Tibial artery (tissue), 4 donors: ENCODE measurements at regions not wholly inside any gene's neighbourhood (a gene's known extent, or its start where the extent isn't known, plus 50 kb on each side); places are given as distances from the start of the nearest gene placed in this dataset.

Experiments
- DNase-seq, 2 donors: peaks; one replicate each; pipeline ENCODE4 v3.0.0-alpha.2; 2019
- H3K27ac ChIP-seq, 2 donors: fragments of 200-600 bp; sonication (generic) in 1 of 2; 1 replicate in 1 of 2; 2 replicates in 1 of 2; pipeline ENCODE4 v1.5.1; 2018 to 2019; ENCODE audit warnings: mild to moderate bottlenecking in 1 of 2
- H3K27me3 ChIP-seq, 2 donors: fragments of 200-600 bp; sonication (generic) in 1 of 2; one replicate each; pipeline versions ENCODE4 v1.5.1 to v1.6.0; 2016 to 2019
- H3K36me3 ChIP-seq, 3 donors: fragments of 200-600 bp; sonication (generic) in 2 of 3; one replicate each; pipeline ENCODE4 v1.5.1; 2016 to 2019; ENCODE audit warnings: mild to moderate bottlenecking in 2 of 3
- H3K4me1 ChIP-seq, 4 donors: fragments of 200-600 bp; sonication (generic) in 2 of 4; 1 replicate in 3 of 4; 2 replicates in 1 of 4; pipeline ENCODE4 v1.5.1; 2016 to 2019
- H3K4me3 ChIP-seq, 2 donors: fragments of 200-600 bp; sonication (generic) in 1 of 2; 1 replicate in 1 of 2; 2 replicates in 1 of 2; pipeline ENCODE4 v1.5.1; 2018 to 2019; ENCODE audit warnings: mild to moderate bottlenecking in 2 of 2
- H3K9me3 ChIP-seq, 3 donors: fragments of 200-600 bp; sonication (generic) in 1 of 3; one replicate each; pipeline ENCODE4 v1.5.1; 2016 to 2019
- intact Hi-C: fragments of 100-400 bp; cut with DNase I; formaldehyde crosslinking; loops from one replicate; pipeline ENCODE4 v1.15.0; 2023; ENCODE audit warnings: low total_unique reads
- TF ChIP-seq, protein P1 (sequence below), 2 experiments: fragments of 200-600 bp in 1 of 2; fragments of 450-650 bp in 1 of 2; IDR thresholded peaks; one replicate each; pipeline ENCODE4 v1.5.1; 2017 to 2019; ENCODE audit warnings: antibody characterized with exemption in 2 of 2, mild to moderate bottlenecking in 1 of 2, moderate library complexity in 1 of 2

DNA sequence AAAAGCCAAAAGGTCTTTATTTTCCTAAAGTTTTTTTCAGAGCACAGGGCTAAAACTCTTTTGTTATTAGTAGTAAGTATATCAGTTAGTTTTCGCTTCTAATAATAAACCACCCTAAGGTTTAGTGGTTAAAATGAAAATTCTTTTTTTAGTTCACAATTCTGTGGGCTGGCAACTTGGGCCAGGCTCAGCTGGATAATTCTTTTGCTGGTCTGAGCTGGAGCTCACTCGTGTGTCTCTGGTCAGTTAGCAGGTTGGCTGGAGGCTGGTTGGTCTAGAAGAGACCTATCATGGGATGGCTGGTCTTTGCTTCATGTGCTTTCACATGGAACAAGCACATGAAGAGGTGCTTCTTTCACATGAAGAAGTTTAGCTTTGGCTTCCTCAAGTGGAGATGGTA lies 227.1 kb upstream of the LCORL start:
- intact Hi-C loops = no loop called here
- Histone ChIP-seq H3K4me1 (no peaks in the 10 kb centered on the region), H3K27me3 (no peaks in the 10 kb centered on the region), H3K9me3 (no peaks in the 10 kb centered on the region), H3K4me3 (no peak overlapping the region), H3K36me3 (no peaks in the 10 kb centered on the region), H3K27ac (no peak overlapping the region)
- TF ChIP-seq, protein P1, sequence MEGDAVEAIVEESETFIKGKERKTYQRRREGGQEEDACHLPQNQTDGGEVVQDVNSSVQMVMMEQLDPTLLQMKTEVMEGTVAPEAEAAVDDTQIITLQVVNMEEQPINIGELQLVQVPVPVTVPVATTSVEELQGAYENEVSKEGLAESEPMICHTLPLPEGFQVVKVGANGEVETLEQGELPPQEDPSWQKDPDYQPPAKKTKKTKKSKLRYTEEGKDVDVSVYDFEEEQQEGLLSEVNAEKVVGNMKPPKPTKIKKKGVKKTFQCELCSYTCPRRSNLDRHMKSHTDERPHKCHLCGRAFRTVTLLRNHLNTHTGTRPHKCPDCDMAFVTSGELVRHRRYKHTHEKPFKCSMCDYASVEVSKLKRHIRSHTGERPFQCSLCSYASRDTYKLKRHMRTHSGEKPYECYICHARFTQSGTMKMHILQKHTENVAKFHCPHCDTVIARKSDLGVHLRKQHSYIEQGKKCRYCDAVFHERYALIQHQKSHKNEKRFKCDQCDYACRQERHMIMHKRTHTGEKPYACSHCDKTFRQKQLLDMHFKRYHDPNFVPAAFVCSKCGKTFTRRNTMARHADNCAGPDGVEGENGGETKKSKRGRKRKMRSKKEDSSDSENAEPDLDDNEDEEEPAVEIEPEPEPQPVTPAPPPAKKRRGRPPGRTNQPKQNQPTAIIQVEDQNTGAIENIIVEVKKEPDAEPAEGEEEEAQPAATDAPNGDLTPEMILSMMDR (IDR thresholded peaks at IDR 0.05) = no peak
- DNase-seq = no peak

DNA sequence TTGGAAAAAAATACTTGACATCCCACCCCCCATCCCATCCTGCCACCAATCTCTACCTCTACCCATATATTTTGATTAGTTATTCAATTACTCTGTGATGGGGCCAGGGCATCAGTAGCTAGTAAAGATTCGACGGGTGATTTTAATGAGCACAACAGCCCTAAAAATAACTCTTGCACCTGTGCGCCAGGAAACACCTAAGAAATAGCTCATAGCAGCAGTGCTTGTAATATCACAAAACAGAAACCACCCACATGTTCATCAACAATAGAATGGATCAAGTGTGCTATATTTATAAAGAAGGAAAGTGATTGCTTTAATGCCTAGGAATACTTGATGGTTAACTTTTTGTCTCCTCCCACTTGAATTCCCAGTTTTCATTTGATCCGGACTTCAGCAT lies 225.6 kb upstream of the LCORL start:
- Histone ChIP-seq H3K27ac (no peak overlapping the region), H3K36me3 (no peaks in the 10 kb centered on the region), H3K27me3 (no peaks in the 10 kb centered on the region), H3K4me1 (no peaks in the 10 kb centered on the region), H3K9me3 (no peaks in the 10 kb centered on the region), H3K4me3 (no peak overlapping the region)
- intact Hi-C loops = no loop called here
- TF ChIP-seq, protein P1 (IDR thresholded peaks at IDR 0.05) = no peak
- DNase-seq = no peak

DNA sequence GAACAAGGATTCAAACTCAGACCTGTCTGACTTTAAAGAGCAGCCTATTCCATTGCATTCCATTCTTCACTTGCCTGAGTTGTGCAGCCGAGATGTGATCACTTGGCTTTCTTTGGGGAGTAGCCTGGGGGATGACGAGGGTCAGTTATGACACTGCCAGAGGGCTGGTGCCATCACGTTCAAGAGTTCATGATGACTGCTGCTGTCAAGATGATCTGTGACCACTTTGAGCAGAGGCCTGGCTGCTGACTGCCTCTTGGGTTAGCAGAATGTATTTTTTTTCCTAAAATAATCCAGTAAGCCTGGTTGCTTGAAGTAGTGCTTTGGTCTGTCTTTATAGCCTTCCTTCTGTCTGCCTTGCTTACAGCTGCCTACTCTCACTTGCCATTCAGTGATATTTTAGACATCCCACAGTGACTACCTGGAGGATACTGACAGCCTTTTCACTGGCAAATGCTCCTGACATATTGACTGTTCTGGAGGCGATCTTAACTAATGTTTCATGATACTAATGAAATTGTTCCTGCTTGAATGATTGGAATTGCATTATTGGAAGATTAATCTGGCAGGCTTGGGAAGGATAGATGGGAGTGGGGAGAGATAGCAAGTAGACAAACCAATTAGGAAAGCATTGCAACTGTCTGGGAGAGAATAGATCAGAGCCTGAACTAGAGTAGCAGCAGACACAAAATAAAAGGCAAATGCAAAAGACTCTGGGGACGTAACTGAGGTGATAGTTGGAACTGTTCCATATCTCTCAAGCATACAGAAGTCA lies 221.6 kb upstream of the LCORL start:
- TF ChIP-seq, protein P1 (IDR thresholded peaks at IDR 0.05) = no peak
- no peaks in the 10 kb centered on the region for H3K9me3 ChIP-seq
- no peak overlapping the region for H3K4me3 ChIP-seq
- no peak for DNase-seq
- H3K27me3 ChIP-seq = no peaks in the 10 kb centered on the region
- no peak overlapping the region for H3K27ac ChIP-seq
- intact Hi-C loops = no loop called here
- H3K4me1 ChIP-seq = no peaks in the 10 kb centered on the region
- H3K36me3 ChIP-seq = no peaks in the 10 kb centered on the region

DNA sequence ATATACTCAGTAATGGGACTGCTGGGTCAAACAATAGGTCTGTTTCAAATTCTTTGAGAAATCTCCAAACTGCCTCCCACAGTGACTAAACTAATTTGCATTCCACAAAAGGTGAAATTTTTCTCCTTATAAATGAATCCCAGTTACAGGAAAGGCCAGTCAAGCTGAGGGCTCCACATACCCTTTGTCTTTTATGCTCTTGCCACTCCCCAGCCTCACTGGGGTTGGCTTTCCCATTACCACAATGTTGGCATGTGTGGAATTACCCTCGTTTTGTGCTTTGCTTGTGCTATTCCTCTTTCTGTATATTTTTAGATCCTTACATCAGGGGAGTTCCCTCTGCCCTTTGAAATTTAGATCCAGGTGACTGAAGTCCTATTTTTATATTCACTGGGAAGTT lies 220.2 kb upstream of the LCORL start:
- Histone ChIP-seq H3K36me3 (no peaks in the 10 kb centered on the region), H3K4me3 (no peak overlapping the region), H3K27me3 (no peaks in the 10 kb centered on the region), H3K9me3 (no peaks in the 10 kb centered on the region), H3K4me1 (no peaks in the 10 kb centered on the region), H3K27ac (no peak overlapping the region)
- intact Hi-C loops = no loop called here
- DNase-seq = no peak
- TF ChIP-seq, protein P1 (IDR thresholded peaks at IDR 0.05) = no peak

DNA sequence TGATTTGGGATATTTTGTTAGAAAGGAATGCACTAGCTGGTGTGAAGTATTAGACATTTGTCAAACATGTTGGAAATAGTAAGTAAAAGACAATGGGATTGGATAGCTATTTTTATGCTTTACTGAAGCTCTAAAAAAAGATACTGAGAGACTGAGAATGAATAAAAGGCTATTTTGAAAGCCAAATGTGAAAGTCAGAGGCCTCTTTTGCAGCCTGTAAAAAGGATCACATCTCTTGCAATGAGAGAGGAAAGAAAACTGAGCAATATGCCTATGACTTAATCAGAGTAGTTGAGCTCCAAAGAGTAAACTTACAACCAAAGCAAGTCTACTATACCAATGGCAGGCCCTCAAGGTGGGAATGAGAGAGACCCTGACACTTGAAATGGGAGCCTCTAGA lies 212.6 kb upstream of the LCORL start:
- Histone ChIP-seq H3K4me1 (no peaks in the 10 kb centered on the region), H3K27me3 (no peaks in the 10 kb centered on the region), H3K4me3 (no peak overlapping the region), H3K9me3 (no peaks in the 10 kb centered on the region), H3K27ac (no peak overlapping the region), H3K36me3 (no peaks in the 10 kb centered on the region)
- intact Hi-C loops = no loop called here
- TF ChIP-seq, protein P1 (IDR thresholded peaks at IDR 0.05) = no peak
- no peak for DNase-seq

DNA sequence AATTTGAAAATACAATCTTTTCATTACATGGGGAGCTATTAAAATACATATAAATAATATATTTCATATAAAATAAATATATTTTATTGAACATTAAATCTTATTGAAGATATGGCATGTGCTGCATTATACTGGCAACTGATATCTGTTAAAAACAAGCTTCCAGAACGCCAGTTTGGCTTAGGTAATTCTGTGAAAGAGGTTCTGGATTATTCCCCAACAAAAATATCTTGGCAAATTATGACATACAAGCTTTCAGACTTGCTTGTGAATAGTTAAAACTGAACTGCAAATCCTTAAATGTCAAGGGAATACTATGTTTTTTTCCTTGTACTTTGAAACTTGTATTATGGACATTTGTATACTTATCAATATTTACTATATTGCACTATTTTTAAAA lies 210.2 kb upstream of the LCORL start:
- no peaks in the 10 kb centered on the region for H3K9me3 ChIP-seq
- H3K4me1 ChIP-seq = no peaks in the 10 kb centered on the region
- no peaks in the 10 kb centered on the region for H3K36me3 ChIP-seq
- intact Hi-C loops = no loop called here
- TF ChIP-seq, protein P1 (IDR thresholded peaks at IDR 0.05) = no peak
- no peak overlapping the region for H3K27ac ChIP-seq
- H3K4me3 ChIP-seq = no peak overlapping the region
- DNase-seq = no peak
- H3K27me3 ChIP-seq = no peaks in the 10 kb centered on the region
